ENCODE measurements at regions not wholly inside any gene's neighbourhood (a gene's known extent, or its start where the extent isn't known, plus 50 kb on each side); places are given as distances from the start of the nearest gene placed in this dataset.

DNA sequence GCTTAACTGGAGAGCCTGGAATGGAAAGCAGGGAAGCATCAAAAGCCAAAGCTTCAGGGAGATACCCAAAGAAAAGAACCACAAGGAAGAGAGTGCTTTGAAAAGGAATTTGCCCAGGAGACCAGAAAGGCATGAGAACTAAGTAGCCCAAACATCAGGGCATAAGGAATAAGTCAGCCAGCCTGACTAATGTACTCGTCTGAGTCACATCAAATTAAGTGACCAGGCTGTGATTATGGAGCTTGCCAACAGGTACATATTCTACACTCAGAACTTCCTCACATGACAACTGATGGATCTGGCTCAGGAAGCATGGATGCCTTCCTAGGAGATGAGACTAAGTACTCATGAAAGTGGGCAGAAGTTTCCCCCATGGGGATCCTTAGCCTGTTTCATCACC lies 366.7 kb downstream of the BUD13 start:
- ATAC-seq = no peak
- TF ChIP-seq, protein P1, sequence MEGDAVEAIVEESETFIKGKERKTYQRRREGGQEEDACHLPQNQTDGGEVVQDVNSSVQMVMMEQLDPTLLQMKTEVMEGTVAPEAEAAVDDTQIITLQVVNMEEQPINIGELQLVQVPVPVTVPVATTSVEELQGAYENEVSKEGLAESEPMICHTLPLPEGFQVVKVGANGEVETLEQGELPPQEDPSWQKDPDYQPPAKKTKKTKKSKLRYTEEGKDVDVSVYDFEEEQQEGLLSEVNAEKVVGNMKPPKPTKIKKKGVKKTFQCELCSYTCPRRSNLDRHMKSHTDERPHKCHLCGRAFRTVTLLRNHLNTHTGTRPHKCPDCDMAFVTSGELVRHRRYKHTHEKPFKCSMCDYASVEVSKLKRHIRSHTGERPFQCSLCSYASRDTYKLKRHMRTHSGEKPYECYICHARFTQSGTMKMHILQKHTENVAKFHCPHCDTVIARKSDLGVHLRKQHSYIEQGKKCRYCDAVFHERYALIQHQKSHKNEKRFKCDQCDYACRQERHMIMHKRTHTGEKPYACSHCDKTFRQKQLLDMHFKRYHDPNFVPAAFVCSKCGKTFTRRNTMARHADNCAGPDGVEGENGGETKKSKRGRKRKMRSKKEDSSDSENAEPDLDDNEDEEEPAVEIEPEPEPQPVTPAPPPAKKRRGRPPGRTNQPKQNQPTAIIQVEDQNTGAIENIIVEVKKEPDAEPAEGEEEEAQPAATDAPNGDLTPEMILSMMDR (IDR thresholded peaks at IDR 0.05) = no peak
- DNase-seq = no peak
- H3K27me3 Mint-ChIP-seq (ENCODE audit: low read depth in 2 of 2) = peaks cover 0 to 3% of the 10 kb centered on the region in 2 donors
- H3K9me3 ChIP-seq (ENCODE audit: control insufficient read depth, insufficient read depth, low read length) = no peaks in the 10 kb centered on the region
- no peaks in the 10 kb centered on the region for H3K36me3 Mint-ChIP-seq
- no peak overlapping the region for H3K27ac Mint-ChIP-seq
- no peaks in the 10 kb centered on the region for H3K4me1 ChIP-seq (ENCODE audit: control insufficient read depth, insufficient read depth, low read length)
- H3K27me3 ChIP-seq (ENCODE audit: control insufficient read depth, insufficient read depth, low read length) = no peaks in the 10 kb centered on the region
- H3K4me3 Mint-ChIP-seq = no peak overlapping the region
- H3K4me3 ChIP-seq (ENCODE audit: low read length) = no peak overlapping the region
- WGBS (ENCODE audit: insufficient coverage) = 71% methylated on average over 1 of the region's 1 CpG
- H3K27ac ChIP-seq (ENCODE audit: low read length) = no peak overlapping the region
- H3K36me3 ChIP-seq (ENCODE audit: control insufficient read depth, insufficient read depth, low read length) = no peaks in the 10 kb centered on the region
- intact Hi-C loops (cut with micrococcal nuclease) = no loop called here
- no peaks in the 10 kb centered on the region for H3K9me3 Mint-ChIP-seq
- no peaks in the 10 kb centered on the region for H3K4me1 Mint-ChIP-seq

DNA sequence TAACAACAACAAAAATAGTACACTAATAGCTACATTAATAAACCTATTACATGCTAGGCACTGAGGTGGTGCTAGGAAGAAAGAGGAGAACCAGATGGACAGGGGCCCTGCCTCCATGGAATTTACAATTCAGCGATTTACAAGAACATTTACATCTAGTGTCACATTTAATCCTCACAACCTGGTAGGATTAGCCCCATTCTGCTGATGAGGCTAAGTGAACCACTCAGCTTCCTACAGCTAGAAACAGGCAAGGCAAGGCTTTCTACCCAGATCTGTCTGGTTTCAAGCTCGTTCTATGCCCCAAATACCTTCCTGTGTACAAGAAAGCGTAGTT lies 368.4 kb downstream of the BUD13 start:
- no peaks in the 10 kb centered on the region for H3K9me3 ChIP-seq (ENCODE audit: control insufficient read depth, insufficient read depth, low read length)
- H3K27me3 ChIP-seq (ENCODE audit: control insufficient read depth, insufficient read depth, low read length) = no peaks in the 10 kb centered on the region
- Mint-ChIP-seq H3K27me3 (ENCODE audit: low read depth in 2 of 2) (peaks cover 0 to 3% of the 10 kb centered on the region in 2 donors), H3K4me1 (no peaks in the 10 kb centered on the region), H3K27ac (no peak overlapping the region), H3K36me3 (no peaks in the 10 kb centered on the region), H3K4me3 (no peak overlapping the region), H3K9me3 (no peaks in the 10 kb centered on the region)
- WGBS (ENCODE audit: insufficient coverage) = 71% methylated on average over 3 of the region's 3 CpGs
- ATAC-seq = no peak
- H3K36me3 ChIP-seq (ENCODE audit: control insufficient read depth, insufficient read depth, low read length) = no peaks in the 10 kb centered on the region
- H3K4me3 ChIP-seq (ENCODE audit: low read length) = no peak overlapping the region
- intact Hi-C loops (cut with micrococcal nuclease) = no loop called here
- no peak for DNase-seq
- no peaks in the 10 kb centered on the region for H3K4me1 ChIP-seq (ENCODE audit: control insufficient read depth, insufficient read depth, low read length)
- H3K27ac ChIP-seq (ENCODE audit: low read length) = no peak overlapping the region
- TF ChIP-seq, protein P1 (IDR thresholded peaks at IDR 0.05) = no peak

DNA sequence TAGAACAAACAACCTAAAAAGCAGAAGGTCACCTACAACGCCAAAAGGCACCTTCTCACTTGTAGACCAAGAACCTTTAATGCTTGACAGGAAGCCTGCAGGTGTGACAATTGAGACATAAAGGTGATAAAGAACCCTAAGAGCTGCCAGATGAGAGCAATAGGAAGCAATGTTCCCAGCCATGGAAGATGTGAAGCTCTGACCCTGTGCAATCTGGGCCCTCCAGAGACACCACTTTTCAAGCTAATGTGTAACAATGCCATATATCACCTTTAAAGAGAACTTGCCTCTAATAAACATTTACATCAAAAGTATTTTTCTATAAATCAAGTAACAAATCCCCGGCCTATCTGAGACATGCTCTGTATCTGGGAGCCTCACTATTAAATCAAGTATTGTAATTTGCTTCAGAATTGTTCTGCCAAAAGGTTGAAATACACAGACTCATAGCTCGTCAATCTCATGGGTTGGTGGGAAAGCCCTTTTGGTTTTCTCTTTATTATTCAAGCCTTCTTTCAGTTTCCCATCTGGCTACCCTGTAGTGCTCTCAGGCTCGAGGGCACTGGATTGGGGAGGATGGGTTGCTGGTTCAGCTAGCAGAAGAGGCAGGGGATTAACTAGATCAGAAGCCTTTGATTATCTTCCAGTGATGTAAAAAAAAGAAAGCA lies 368.9 kb downstream of the BUD13 start:
- Histone ChIP-seq H3K9me3 (ENCODE audit: control insufficient read depth, insufficient read depth, low read length) (no peaks in the 10 kb centered on the region), H3K36me3 (ENCODE audit: control insufficient read depth, insufficient read depth, low read length) (no peaks in the 10 kb centered on the region), H3K4me3 (ENCODE audit: low read length) (no peak overlapping the region), H3K4me1 (ENCODE audit: control insufficient read depth, insufficient read depth, low read length) (no peaks in the 10 kb centered on the region), H3K27me3 (ENCODE audit: control insufficient read depth, insufficient read depth, low read length) (no peaks in the 10 kb centered on the region), H3K27ac (ENCODE audit: low read length) (no peak overlapping the region)
- whole genome bisulfite sequencing (ENCODE audit: insufficient coverage) = 40% methylated on average over 1 of the region's 4 CpGs
- Mint-ChIP-seq H3K36me3 (no peaks in the 10 kb centered on the region), H3K27ac (no peak overlapping the region), H3K4me3 (no peak overlapping the region), H3K9me3 (no peaks in the 10 kb centered on the region), H3K27me3 (ENCODE audit: low read depth in 2 of 2) (peaks cover 0 to 3% of the 10 kb centered on the region in 2 donors), H3K4me1 (no peaks in the 10 kb centered on the region)
- intact Hi-C loops (cut with micrococcal nuclease) = no loop called here
- DNase-seq = no peak
- TF ChIP-seq, protein P1 (IDR thresholded peaks at IDR 0.05) = no peak
- ATAC-seq = no peak

DNA sequence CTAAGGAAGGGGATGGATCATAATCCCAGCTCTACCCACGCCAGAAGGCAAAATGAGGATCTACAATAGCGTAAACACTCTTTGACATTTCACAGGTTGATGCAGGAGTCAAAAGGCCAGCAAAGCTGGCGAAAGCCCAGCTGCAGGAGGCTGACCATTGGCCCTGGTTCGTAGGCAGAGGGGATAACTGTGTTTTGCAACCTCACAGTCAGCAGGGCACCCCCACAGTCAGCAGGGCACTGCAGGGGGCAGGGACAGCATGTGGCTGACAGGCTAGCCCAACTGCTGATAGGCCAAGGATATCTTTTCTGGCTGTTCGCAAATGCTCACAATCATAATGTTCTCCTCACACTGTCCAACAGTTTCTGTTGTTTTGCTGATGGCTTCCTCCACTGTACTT lies 372.7 kb downstream of the BUD13 start:
- no peaks in the 10 kb centered on the region for H3K9me3 ChIP-seq (ENCODE audit: control insufficient read depth, insufficient read depth, low read length)
- no peak overlapping the region for H3K27ac ChIP-seq (ENCODE audit: low read length)
- Mint-ChIP-seq H3K27me3 (ENCODE audit: low read depth in 2 of 2) (peaks cover 0 to 5% of the 10 kb centered on the region in 2 donors), H3K9me3 (no peaks in the 10 kb centered on the region), H3K27ac (no peak overlapping the region), H3K36me3 (no peaks in the 10 kb centered on the region), H3K4me1 (no peaks in the 10 kb centered on the region), H3K4me3 (no peak overlapping the region)
- intact Hi-C loops (cut with micrococcal nuclease) = no loop called here
- DNase-seq (no peak), ATAC-seq (no peak)
- WGBS (ENCODE audit: insufficient coverage) = 77% methylated on average over 5 of the region's 5 CpGs
- H3K36me3 ChIP-seq (ENCODE audit: control insufficient read depth, insufficient read depth, low read length) = no peaks in the 10 kb centered on the region
- no peaks in the 10 kb centered on the region for H3K27me3 ChIP-seq (ENCODE audit: control insufficient read depth, insufficient read depth, low read length)
- TF ChIP-seq, protein P1 (IDR thresholded peaks at IDR 0.05) = no peak
- no peaks in the 10 kb centered on the region for H3K4me1 ChIP-seq (ENCODE audit: control insufficient read depth, insufficient read depth, low read length)
- no peak overlapping the region for H3K4me3 ChIP-seq (ENCODE audit: low read length)
